SJCRH30 (cell line): ENCODE measurements at regions not wholly inside any gene's neighbourhood (a gene's known extent, or its start where the extent isn't known, plus 50 kb on each side); places are given as distances from the start of the nearest gene placed in this dataset.

Source experiments
- DNase-seq, 2 experiments: peaks; one replicate each; pipeline ENCODE4 v3.0.0-alpha.2; 2015 to 2020
- H3K27ac ChIP-seq: fragments of 250-450 bp; sonication (Bioruptor Pico); 2 replicates; pipeline ENCODE4 v1.5.1; 2020; ENCODE audit warnings: mild to moderate bottlenecking, moderate library complexity
- H3K27me3 ChIP-seq: fragments of 250-450 bp; sonication (Bioruptor Pico); 2 replicates; pipeline ENCODE4 v1.5.1; 2020; ENCODE audit warnings: mild to moderate bottlenecking, moderate library complexity
- H3K36me3 ChIP-seq: fragments of 250-450 bp; sonication (Bioruptor Pico); 2 replicates; pipeline ENCODE4 v1.5.1; 2020; ENCODE audit warnings: mild to moderate bottlenecking, moderate library complexity
- H3K4me1 ChIP-seq: fragments of 250-450 bp; sonication (Bioruptor Pico); 2 replicates; pipeline ENCODE4 v1.5.1; 2020; ENCODE audit warnings: mild to moderate bottlenecking, moderate library complexity
- H3K4me3 ChIP-seq: fragments of 250-450 bp; sonication (Bioruptor Pico); 2 replicates; pipeline ENCODE4 v1.5.1; 2020; ENCODE audit warnings: mild to moderate bottlenecking, moderate library complexity
- H3K9me3 ChIP-seq: fragments of 250-450 bp; sonication (Bioruptor Pico); replicated peaks from 2 replicates; pipeline ENCODE4 v1.5.1; 2020; ENCODE audit warnings: mild to moderate bottlenecking, moderate library complexity

DNA sequence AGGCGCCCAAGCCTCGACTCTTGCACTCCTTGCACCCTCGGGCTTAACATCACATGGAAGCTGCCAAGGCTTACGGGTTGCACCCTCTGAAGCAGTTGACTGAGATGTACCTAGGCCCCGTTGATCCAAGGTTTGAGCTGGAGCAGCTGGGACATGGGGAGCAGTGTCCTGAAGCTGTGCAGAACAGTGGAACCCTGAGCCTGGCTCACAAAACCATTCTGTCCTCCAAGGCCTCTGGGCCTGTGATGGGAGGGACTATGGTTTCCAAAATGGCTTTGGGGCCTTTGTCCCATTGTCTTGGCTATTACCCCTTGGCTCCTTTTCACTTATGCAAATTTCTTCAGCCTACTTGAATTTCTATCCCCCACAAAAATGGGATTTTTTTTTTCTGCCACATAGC is 454.0 kb downstream of the PIK3C3 start:
- no peaks in the 10 kb centered on the region for H3K36me3 ChIP-seq
- H3K27ac ChIP-seq, result no peak overlapping the region
- H3K9me3 ChIP-seq, result no peaks in the 10 kb centered on the region
- no peak for DNase-seq
- H3K4me3 ChIP-seq, result no peak overlapping the region
- no peaks in the 10 kb centered on the region for H3K4me1 ChIP-seq
- no peaks in the 10 kb centered on the region for H3K27me3 ChIP-seq

DNA sequence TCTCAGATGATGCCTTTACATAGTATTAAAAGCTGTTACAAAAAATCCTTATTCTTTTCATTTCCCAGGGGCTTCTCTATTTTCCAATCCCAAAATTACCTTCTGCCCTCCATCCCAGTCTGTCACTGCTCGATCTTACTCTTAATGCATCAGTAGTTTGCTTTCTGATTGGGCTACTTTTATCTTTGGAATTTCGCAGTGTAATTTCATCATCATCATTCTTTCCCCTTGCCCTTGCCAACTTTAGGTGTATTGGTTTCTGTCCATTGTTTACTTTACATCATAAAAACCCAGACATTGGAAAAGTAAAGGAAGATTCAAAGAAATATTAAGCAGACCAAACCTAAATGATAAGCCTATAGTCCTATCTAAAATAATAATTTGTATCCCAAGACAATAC is 457.2 kb downstream of the PIK3C3 start:
- Histone ChIP-seq H3K9me3 (no peaks in the 10 kb centered on the region), H3K27me3 (no peaks in the 10 kb centered on the region), H3K4me3 (no peak overlapping the region), H3K36me3 (no peaks in the 10 kb centered on the region), H3K27ac (no peak overlapping the region), H3K4me1 (no peaks in the 10 kb centered on the region)
- no peak for DNase-seq

DNA sequence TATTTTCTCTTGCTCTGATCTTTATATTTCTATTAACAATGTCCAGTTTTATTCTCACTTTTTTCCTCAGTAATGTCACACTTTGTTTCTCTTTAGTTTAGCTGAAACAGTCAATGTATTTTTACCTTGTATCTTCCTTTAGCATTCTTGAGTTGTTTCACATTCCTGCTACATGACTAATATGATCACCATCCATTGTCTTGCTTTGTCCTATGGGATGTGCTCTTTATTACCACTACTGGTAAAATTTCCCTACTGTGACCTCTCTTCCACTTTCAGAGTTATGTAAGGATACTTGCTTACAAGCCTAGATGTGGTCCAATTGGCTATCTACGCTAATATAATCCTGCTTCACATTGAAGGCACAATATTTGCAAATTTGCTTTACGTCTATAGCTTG is 457.9 kb downstream of the PIK3C3 start:
- H3K9me3 ChIP-seq, result no peaks in the 10 kb centered on the region
- no peak for DNase-seq
- no peak overlapping the region for H3K27ac ChIP-seq
- no peaks in the 10 kb centered on the region for H3K27me3 ChIP-seq
- no peak overlapping the region for H3K4me3 ChIP-seq
- no peaks in the 10 kb centered on the region for H3K36me3 ChIP-seq
- H3K4me1 ChIP-seq, result no peaks in the 10 kb centered on the region

DNA sequence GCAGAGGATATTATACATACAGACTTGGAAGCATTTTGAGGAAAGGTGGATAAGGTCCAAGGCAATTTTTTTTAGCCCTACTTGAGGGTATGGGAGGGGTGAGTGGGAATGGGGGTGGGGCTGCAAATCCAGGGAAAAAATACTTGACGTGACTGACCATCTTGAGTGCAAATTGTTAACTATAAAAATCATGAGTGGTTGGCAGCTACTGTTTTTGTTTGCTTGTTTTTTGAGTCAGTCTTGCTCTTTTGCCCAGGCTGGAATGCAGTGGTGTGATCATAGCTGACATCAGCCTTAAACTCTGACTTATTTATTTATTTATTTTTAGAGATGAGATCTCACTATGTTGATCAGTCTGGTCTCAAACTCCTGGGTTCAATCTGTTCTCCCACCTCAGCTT is 458.8 kb downstream of the PIK3C3 start:
- no peaks in the 10 kb centered on the region for H3K4me1 ChIP-seq
- DNase-seq, result no peak
- H3K27me3 ChIP-seq, result no peaks in the 10 kb centered on the region
- H3K36me3 ChIP-seq, result no peaks in the 10 kb centered on the region
- no peak overlapping the region for H3K27ac ChIP-seq
- H3K9me3 ChIP-seq, result no peaks in the 10 kb centered on the region
- no peak overlapping the region for H3K4me3 ChIP-seq

DNA sequence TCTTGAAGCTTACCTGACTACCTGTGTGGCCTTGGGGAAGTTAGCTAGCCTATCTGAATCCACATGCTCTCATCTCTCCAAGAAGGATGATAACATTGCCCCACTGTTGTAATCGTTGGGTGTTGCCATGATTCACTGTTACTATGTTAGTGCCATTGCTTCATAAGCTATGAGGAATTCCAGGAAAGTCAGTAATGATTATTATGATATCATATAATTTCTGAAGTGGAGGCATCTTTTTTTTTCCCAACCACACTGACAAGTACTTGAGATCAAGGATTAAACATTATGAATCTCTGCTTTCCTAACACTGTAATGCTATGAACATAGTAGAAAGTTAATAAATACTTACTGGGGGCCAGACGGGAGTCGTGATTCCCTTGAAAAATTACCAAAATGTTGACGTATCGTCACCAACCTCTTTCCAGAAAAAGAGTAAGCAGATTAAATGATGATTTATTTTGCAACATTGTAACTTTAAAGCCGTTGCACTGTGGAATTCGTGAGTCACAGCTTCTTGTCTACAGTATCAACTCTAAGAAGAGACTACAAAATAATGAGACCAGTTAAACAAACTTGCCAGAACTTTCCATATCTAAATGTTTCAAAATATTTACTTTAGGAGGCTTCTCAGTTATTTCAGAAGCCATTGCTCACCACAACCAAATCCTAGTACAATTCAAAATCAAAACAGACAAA is 459.9 kb downstream of the PIK3C3 start:
- Histone ChIP-seq H3K4me1 (no peaks in the 10 kb centered on the region), H3K27me3 (no peaks in the 10 kb centered on the region), H3K4me3 (no peak overlapping the region), H3K9me3 (no peaks in the 10 kb centered on the region), H3K36me3 (no peaks in the 10 kb centered on the region), H3K27ac (no peak overlapping the region)
- DNase-seq, result no peak

DNA sequence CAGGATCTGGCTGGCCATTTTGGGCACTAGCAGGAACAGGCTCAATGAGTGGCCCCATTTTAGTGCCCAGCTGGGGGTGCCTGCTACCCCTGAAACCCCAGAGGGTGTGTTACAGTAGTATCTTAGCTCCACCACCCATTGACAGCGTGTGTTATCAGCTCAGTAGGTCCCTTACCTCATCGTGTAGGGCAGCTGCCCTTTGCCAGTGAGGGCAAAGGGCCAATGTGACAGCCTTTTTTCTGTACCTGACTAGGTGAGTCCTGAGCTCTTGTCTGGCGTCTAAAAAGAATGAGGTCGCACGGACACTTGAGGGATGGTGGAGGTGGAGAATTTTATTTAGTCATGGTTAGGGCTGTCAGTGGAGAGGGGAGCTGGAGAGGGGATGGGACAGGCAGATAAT is 462.2 kb downstream of the PIK3C3 start:
- H3K9me3 ChIP-seq, result no peaks in the 10 kb centered on the region
- H3K4me3 ChIP-seq, result no peak overlapping the region
- H3K36me3 ChIP-seq, result no peaks in the 10 kb centered on the region
- H3K27me3 ChIP-seq, result no peaks in the 10 kb centered on the region
- no peak for DNase-seq
- no peaks in the 10 kb centered on the region for H3K4me1 ChIP-seq
- H3K27ac ChIP-seq, result no peak overlapping the region

DNA sequence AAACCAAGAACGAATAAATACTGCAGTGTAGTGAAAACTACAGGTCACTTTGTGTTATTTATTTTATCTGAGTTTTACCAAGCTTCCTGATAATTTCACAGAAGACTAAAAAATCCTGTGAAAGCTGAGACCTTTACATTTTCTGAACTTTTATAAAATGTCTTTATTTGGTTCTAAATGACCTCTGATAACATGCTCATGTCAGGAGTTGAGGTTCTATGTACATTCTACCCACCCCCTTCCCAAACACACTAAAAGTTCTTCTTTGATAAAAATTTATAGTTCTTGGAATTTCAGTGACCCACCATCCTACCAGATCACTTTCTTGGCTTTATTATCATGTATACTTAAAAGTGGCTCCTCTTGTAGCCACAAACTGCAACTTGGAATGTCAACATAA is 463.1 kb downstream of the PIK3C3 start:
- no peak overlapping the region for H3K27ac ChIP-seq
- H3K4me1 ChIP-seq, result no peaks in the 10 kb centered on the region
- no peaks in the 10 kb centered on the region for H3K36me3 ChIP-seq
- H3K4me3 ChIP-seq, result no peak overlapping the region
- DNase-seq, result no peak
- no peaks in the 10 kb centered on the region for H3K9me3 ChIP-seq
- H3K27me3 ChIP-seq, result no peaks in the 10 kb centered on the region

GRCh38 chr18:42425025-42425424 is 470.0 kb downstream of the PIK3C3 start:
- DNase-seq, result no peak
- H3K4me3 ChIP-seq, result no peak overlapping the region
- H3K27ac ChIP-seq, result no peak overlapping the region
- H3K9me3 ChIP-seq, result no peaks in the 10 kb centered on the region
- no peaks in the 10 kb centered on the region for H3K36me3 ChIP-seq
- no peaks in the 10 kb centered on the region for H3K4me1 ChIP-seq
- H3K27me3 ChIP-seq, result no peaks in the 10 kb centered on the region

- no peaks in the 10 kb centered on the region for H3K9me3 ChIP-seq
- H3K4me1 ChIP-seq, result no peaks in the 10 kb centered on the region
- H3K4me3 ChIP-seq, result no peak overlapping the region
- H3K27ac ChIP-seq, result no peak overlapping the region
- DNase-seq, result no peak
- H3K27me3 ChIP-seq, result no peaks in the 10 kb centered on the region
- H3K36me3 ChIP-seq, result no peaks in the 10 kb centered on the region
Observed at GRCh38 chr18:42426496-42427015, 471.5 kb downstream of the PIK3C3 start.

DNA sequence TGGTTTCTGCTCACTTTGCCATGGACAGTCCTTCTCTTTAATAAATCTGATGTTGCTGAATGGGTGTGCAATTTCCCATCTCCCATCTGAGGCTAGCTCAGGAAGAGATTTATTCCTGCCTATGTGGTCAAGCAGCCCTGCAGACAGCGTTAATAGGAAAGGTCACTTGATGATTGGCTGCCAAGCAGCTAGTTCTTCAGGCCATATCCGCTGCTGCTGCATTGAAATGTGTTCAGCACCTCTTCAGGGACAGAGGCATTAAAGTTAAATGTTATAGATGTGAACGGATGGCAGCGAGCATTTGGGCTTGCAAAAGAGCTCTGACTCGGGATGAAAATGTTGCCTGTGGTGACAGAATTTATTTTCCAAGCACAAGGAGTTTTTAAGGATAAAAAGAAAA is 474.2 kb downstream of the PIK3C3 start:
- Histone ChIP-seq H3K27ac (no peak overlapping the region), H3K9me3 (no peaks in the 10 kb centered on the region), H3K4me3 (no peak overlapping the region), H3K36me3 (no peaks in the 10 kb centered on the region), H3K27me3 (no peaks in the 10 kb centered on the region), H3K4me1 (no peaks in the 10 kb centered on the region)
- no peak for DNase-seq

DNA sequence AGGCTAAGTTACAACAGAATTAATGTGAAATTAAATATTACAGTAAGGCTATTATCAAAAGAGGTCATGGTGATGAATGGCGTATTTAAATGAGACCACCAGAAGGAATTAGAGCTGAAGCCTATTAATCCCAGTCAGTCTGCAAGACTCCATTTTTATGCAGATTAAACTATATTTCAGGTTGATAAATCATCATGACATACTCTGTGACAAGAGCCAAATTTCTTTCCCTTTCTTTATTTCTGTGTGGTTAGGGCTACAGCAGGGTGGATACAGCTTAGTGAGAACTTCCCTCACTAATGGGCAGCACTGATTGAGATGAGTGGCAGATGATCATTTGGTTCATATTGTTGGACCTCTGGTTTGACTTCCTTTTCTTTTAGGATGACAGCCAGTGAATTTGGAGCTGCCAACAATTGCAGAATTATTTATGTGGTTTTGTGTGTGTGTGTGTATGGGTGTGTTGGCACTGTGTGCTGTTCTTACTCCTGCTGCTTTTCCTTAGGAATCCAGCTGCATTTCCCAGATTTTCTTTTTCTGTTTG is 481.3 kb downstream of the PIK3C3 start:
- H3K27ac ChIP-seq, result no peak overlapping the region

GRCh38 chr18:42437001-42437400 is 482.0 kb downstream of the PIK3C3 start:
- DNase-seq, result no peak
- Histone ChIP-seq H3K27me3 (no peaks in the 10 kb centered on the region), H3K4me1 (no peaks in the 10 kb centered on the region), H3K9me3 (no peaks in the 10 kb centered on the region), H3K36me3 (no peaks in the 10 kb centered on the region), H3K27ac (no peak overlapping the region), H3K4me3 (no peak overlapping the region)

More for the DNA sequence above, 481.3 kb downstream of the PIK3C3 start:
- H3K4me3 ChIP-seq, result no peak overlapping the region
- no peaks in the 10 kb centered on the region for H3K4me1 ChIP-seq
- no peak for DNase-seq
- no peaks in the 10 kb centered on the region for H3K9me3 ChIP-seq
- no peaks in the 10 kb centered on the region for H3K36me3 ChIP-seq
- no peaks in the 10 kb centered on the region for H3K27me3 ChIP-seq

DNA sequence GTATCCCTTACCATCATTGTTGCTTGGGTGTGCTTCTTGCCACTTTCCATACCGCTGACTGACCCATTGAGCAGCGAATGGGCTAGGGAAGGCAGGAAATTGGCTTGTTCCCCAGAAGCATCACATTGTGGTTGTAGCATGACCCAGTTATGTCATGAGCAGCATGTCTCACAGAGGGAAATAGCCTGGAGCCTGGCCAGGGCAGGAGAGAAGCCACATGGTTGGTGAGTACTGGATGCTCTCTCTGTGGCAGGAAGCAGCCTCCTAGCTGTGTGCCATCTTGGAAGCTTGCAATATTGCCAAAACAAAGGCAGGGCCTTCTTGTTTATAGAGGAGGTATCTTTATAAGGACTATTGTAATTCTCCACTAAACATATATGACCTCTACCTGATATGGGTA is 482.6 kb downstream of the PIK3C3 start:
- no peaks in the 10 kb centered on the region for H3K27me3 ChIP-seq
- H3K27ac ChIP-seq, result no peak overlapping the region
- no peak for DNase-seq
- H3K4me1 ChIP-seq, result no peaks in the 10 kb centered on the region
- H3K9me3 ChIP-seq, result no peaks in the 10 kb centered on the region
- H3K4me3 ChIP-seq, result no peak overlapping the region
- no peaks in the 10 kb centered on the region for H3K36me3 ChIP-seq

DNA sequence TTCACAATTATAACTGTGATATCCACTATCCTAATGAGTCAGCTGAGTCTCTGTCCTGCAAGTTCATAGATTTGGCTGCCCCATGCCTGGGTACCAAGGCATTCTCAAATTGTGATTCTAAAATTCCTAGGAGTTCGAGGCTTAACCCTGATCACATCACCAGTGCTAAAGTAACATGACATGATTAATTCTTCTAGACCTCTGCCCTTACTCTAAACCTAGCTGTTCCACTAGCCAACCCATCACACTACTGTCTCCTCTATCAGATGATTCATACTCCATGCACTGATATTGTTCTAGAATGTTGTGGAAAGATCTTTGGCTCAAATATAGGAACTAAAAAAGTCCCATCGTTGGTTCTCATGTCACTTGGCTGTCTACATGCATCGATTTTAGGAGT is 487.6 kb downstream of the PIK3C3 start:
- H3K27me3 ChIP-seq, result no peaks in the 10 kb centered on the region
- H3K4me1 ChIP-seq, result no peaks in the 10 kb centered on the region; the same call in 1 of the 2 replicates
- no peak for DNase-seq

DNA sequence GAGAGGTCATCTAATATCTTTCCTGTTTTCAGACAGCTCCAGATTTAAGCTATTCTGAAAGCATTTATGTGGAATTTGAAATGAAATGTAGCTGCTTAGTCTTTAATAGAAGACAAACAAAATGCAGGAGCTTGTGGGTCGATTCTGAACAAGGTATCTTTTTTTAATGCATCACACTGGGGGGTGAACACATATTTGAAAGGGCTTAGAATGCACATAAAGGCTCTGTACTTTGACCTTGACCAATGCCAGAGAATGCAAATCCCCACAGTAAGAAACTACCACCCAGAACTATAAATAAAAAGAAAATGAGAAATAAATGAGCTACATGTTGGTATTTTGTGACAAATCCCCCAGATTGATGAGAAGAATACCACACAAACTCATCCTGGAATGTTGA is 489.3 kb downstream of the PIK3C3 start:
- H3K27ac ChIP-seq, result no peak overlapping the region
- H3K4me1 ChIP-seq, result no peaks in the 10 kb centered on the region; the same call in 1 of the 2 replicates
- DNase-seq, result no peak

More for the DNA sequence above, 487.6 kb downstream of the PIK3C3 start:
- no peaks in the 10 kb centered on the region for H3K36me3 ChIP-seq
- H3K4me3 ChIP-seq, result no peak overlapping the region
- no peaks in the 10 kb centered on the region for H3K9me3 ChIP-seq
- H3K27ac ChIP-seq, result no peak overlapping the region

GRCh38 chr18:42445359-42445758 is 490.3 kb downstream of the PIK3C3 start:
- H3K4me1 ChIP-seq, result no peaks in the 10 kb centered on the region; the same call in 1 of the 2 replicates
- H3K27ac ChIP-seq, result no peak overlapping the region
- DNase-seq, result no peak
- H3K36me3 ChIP-seq, result no peaks in the 10 kb centered on the region
- no peaks in the 10 kb centered on the region for H3K27me3 ChIP-seq
- H3K9me3 ChIP-seq, result no peaks in the 10 kb centered on the region
- no peak overlapping the region for H3K4me3 ChIP-seq

More for the DNA sequence above, 489.3 kb downstream of the PIK3C3 start:
- H3K36me3 ChIP-seq, result no peaks in the 10 kb centered on the region
- H3K9me3 ChIP-seq, result no peaks in the 10 kb centered on the region
- no peak overlapping the region for H3K4me3 ChIP-seq
- no peaks in the 10 kb centered on the region for H3K27me3 ChIP-seq
